ENCODE measurements at regions not wholly inside any gene's neighbourhood (a gene's known extent, or its start where the extent isn't known, plus 50 kb on each side); places are given as distances from the start of the nearest gene placed in this dataset.

GRCh38 chr3:144390786-144391185 lies 419.2 kb downstream of the DIPK2A start:
- DNase-seq (ENCODE audit: insufficient read length, low spot score) (no peak), FAIRE-seq (no peak)
- TF ChIP-seq POLR2A (IDR thresholded peaks at IDR 0.05; ENCODE audit: low read depth, low read length) = no peak

GRCh38 chr3:144391236-144391635 lies 419.6 kb downstream of the DIPK2A start:
- TF ChIP-seq POLR2A (IDR thresholded peaks at IDR 0.05; ENCODE audit: low read depth, low read length) = no peak
- no peak for FAIRE-seq

DNA sequence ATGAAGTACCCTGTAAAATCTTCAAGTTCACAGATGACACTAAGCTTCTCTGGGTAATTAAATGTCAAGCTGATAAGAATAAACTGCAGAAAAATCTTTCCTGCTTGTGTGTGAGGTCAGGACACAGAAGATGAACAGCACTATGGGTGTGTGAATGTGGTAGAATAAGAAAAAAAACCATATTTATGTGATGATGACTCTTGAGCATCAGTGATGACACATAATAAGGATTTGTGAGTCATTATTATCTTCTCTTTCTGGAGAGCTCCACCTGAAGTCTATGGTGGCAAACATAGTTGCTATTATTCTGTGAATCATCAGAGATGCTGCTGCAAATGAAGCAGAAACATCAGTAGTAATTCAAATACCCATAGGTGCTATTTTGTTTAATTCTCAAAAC lies 422.4 kb downstream of the DIPK2A start:
- FAIRE-seq = no peak
- DNase-seq (ENCODE audit: insufficient read length, low spot score) = no peak
- no peak for TF ChIP-seq POLR2A (IDR thresholded peaks at IDR 0.05; ENCODE audit: low read depth, low read length)

More at GRCh38 chr3:144391236-144391635, 419.6 kb downstream of the DIPK2A start:
- DNase-seq (ENCODE audit: insufficient read length, low spot score) = no peak

- no peak for FAIRE-seq
- DNase-seq (ENCODE audit: insufficient read length, low spot score) = no peak
Measured at GRCh38 chr3:144402430-144402829, 430.8 kb downstream of the DIPK2A start.

GRCh38 chr3:144403040-144403457 lies 431.4 kb downstream of the DIPK2A start:
- peak; percentile 3 for DNase-seq (ENCODE audit: insufficient read length, low spot score)
- no peak for TF ChIP-seq POLR2A (IDR thresholded peaks at IDR 0.05; ENCODE audit: low read depth, low read length)
- FAIRE-seq = peak; percentile 23

More at GRCh38 chr3:144402430-144402829, 430.8 kb downstream of the DIPK2A start:
- TF ChIP-seq POLR2A (IDR thresholded peaks at IDR 0.05; ENCODE audit: low read depth, low read length) = no peak

- DNase-seq (ENCODE audit: insufficient read length, low spot score) = no peak
- no peak for TF ChIP-seq POLR2A (IDR thresholded peaks at IDR 0.05; ENCODE audit: low read depth, low read length)
- no peak for FAIRE-seq
Measured at GRCh38 chr3:144407335-144407734, 435.7 kb downstream of the DIPK2A start.

- DNase-seq (ENCODE audit: insufficient read length, low spot score) = no peak
- TF ChIP-seq POLR2A (IDR thresholded peaks at IDR 0.05; ENCODE audit: low read depth, low read length) = no peak
- no peak for FAIRE-seq
Measured at GRCh38 chr3:144409319-144409718, 437.7 kb downstream of the DIPK2A start.

DNA sequence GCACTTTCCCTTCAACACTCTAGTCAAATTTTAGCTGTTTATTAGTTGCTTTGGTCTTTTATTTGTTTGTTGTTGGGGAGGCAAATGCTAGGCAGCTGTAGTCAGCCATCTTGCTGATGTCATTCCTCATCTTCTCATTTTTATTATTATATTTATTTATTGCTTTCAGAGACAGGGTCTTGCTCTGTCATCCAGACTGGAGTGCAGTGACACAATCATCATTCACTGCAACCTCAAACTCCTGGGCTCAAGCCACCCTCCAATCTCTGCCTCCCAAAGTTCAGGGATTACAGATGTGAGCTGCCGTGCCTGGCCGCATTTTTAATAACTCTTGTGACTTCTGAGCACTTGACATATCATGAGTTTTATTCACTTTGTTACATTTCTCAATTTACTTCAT lies 441.4 kb downstream of the DIPK2A start:
- no peak for TF ChIP-seq POLR2A (IDR thresholded peaks at IDR 0.05; ENCODE audit: low read depth, low read length)
- DNase-seq (ENCODE audit: insufficient read length, low spot score) (no peak), FAIRE-seq (no peak)

DNA sequence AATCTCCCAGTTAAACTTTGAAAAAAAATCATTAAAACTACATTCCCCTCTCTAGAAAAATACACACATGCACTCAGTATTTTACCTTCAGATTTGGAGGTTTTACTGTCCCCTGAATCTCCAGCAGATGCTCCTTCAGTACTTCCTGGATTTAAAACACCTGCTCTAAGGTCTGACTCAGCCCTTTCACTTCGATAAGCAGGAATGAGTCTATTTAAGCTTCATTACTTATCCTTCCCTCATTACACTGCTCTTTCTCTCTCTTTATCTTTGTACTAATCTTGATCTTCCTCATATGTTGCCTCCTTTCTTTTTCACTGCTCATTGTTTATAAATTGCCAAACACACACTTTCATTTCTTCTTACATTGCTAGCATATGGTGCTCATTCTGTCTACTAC lies 443.9 kb downstream of the DIPK2A start:
- no peak for TF ChIP-seq POLR2A (IDR thresholded peaks at IDR 0.05; ENCODE audit: low read depth, low read length)
- FAIRE-seq = no peak
- no peak for DNase-seq (ENCODE audit: insufficient read length, low spot score)

DNA sequence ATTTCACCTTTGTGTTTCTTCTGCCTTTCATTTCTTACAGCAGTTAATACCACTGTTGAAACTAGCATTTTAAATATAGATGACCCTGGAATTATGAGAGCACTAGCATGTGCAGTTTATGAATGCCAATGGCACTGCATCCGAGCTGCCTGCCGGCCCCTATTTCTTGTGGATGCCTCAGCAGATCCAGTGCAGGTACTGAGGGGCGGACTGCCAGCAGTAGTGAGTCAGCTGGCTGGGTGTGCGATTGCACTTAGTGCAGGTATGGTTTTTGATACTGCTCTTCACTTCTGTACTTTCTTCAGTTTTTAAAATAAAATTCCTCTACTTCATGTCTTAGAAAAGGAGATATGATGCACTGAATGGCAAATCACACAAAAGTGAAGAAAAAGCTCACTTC lies 453.0 kb downstream of the DIPK2A start:
- FAIRE-seq (no peak), DNase-seq (ENCODE audit: insufficient read length, low spot score) (no peak)
- TF ChIP-seq POLR2A (IDR thresholded peaks at IDR 0.05; ENCODE audit: low read depth, low read length) = no peak

DNA sequence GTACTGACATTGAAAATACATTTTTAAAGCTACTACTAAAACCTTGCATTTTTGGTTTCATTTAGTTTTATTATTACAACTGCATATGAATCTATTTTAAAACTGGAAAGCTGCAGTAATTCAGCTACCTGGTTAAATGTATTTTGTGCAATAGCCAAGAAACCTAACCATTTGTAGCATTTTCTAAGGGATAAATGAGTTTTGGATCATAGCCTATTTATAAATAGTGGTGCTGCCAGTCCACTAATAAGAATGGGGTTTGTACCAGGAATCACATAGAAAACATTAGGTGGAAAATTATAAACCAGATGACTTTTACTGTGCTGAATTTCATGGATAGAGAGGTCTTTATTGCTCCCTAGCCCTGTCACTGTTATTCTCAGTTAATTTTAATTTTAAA lies 454.7 kb downstream of the DIPK2A start:
- no peak for DNase-seq (ENCODE audit: insufficient read length, low spot score)
- no peak for TF ChIP-seq POLR2A (IDR thresholded peaks at IDR 0.05; ENCODE audit: low read depth, low read length)
- no peak for FAIRE-seq

DNA sequence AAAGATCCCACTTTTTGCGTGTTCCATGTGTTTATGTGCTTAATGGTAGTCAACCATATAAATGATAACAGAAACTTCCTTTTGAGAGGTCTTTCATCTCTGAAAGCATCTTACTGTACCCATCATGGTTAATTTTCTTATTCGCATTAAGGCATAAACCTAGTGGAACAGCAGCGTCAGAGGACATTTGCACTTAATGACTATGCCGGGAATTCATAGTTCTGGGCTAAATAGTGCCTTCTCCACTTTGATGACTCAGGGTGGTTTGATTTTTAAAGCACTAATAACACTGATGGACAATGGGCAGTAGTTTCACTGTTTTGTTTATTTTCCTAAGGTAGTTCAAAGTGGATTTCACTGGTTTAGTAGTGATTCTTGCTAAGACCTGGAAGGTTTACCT lies 455.3 kb downstream of the DIPK2A start:
- FAIRE-seq (no peak), DNase-seq (ENCODE audit: insufficient read length, low spot score) (no peak)
- TF ChIP-seq POLR2A (IDR thresholded peaks at IDR 0.05; ENCODE audit: low read depth, low read length) = no peak

- DNase-seq (ENCODE audit: insufficient read length, low spot score) = no peak
- no peak for TF ChIP-seq POLR2A (IDR thresholded peaks at IDR 0.05; ENCODE audit: low read depth, low read length)
- FAIRE-seq = no peak
Measured at GRCh38 chr3:144429719-144430121, 458.1 kb downstream of the DIPK2A start.

GRCh38 chr3:144431134-144431533 lies 459.5 kb downstream of the DIPK2A start:
- DNase-seq (ENCODE audit: insufficient read length, low spot score) (no peak), FAIRE-seq (no peak)

GRCh38 chr3:144433006-144433405 lies 461.4 kb downstream of the DIPK2A start:
- no peak for TF ChIP-seq POLR2A (IDR thresholded peaks at IDR 0.05; ENCODE audit: low read depth, low read length)
- FAIRE-seq = no peak
- no peak for DNase-seq (ENCODE audit: insufficient read length, low spot score)

More at GRCh38 chr3:144431134-144431533, 459.5 kb downstream of the DIPK2A start:
- TF ChIP-seq POLR2A (IDR thresholded peaks at IDR 0.05; ENCODE audit: low read depth, low read length) = no peak

DNA sequence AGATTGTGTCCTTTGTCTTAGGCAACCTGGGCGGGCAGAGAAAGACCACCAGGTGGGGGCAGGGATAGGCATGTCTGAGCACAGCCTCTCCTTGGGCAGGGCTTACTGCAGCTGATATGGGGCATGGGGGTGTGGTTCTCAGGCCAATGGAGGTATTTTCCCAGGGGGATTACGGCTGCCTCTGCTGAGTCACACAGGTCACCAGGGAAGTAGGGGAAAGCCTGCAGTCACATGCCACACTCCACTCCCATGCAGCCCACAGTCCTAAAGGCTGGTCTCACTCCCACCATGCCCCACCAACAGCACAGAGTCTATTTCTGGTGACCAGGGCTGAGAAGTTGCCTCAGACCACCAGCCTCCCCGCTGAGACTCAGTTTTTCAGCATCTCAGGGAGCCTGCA lies 466.4 kb downstream of the DIPK2A start:
- no peak for FAIRE-seq
- TF ChIP-seq POLR2A (IDR thresholded peaks at IDR 0.05; ENCODE audit: low read depth, low read length) = no peak
- no peak for DNase-seq (ENCODE audit: insufficient read length, low spot score)

Measured in H54 (cell line).